HS-27A (cell line): ENCODE measurements at regions not wholly inside any gene's neighbourhood (a gene's known extent, or its start where the extent isn't known, plus 50 kb on each side); places are given as distances from the start of the nearest gene placed in this dataset.

Experiments used
- DNase-seq: peaks from one replicate; pipeline ENCODE4 v3.0.0-alpha.2; 2012; ENCODE audit warnings: low read depth, missing footprints

DNA sequence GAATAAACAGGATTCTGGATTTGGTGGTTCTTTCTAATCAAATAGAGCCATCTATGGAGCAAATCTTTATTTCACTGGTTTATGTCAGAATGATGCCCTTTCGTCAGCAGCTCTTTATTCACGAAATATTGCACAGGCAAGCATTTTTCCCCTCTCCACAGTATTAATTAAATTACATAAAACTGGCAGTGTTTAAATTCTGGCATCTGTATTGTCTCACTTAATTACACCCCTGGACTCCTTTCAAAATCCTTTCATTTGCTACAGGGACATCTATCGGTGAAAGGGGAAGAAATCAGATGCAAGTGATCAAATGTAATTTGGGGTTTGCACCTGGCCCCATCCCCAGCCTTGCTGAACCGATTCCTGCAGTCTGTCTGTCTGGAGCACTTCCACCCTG, 801.9 kb downstream of the QKI start:
- no peak for DNase-seq

DNA sequence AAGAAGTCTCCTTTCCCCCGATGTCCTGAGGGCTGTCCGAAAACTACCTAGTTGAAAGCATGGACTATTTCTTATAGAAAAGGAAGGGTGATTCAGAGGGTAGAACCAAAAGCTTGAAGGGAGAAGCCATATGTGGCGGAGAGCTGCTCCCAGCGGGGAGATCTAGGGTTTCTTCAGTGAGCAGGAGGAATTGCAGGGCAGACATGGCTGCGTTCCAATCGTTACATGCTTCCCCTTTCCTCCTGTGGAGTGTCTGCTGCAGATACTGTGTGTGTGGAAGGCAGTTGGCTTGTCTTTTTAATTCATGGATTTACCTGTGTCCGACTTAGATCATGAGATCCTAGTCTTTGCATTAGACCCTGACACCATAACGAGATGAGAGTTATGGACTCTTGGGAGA, 799.5 kb downstream of the QKI start:
- no peak for DNase-seq

DNA sequence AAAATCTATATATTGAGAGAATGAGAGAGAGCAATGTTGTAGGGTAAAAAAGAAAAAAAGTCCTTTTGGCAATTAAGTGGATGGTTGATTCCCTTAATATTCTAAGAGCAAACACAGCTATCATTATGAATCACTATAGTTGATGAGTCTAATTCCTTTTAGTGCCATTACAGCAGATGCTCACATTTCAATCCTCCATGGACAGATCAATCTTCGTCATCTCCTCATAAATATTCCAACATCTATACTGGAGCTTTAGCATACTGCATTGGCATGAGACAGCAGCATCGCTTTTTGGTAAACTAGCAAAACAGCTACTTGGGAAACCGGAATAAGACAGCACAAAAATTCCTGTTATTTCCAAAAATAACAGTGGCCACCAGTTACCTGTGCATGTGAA, 796.7 kb downstream of the QKI start:
- DNase-seq: no peak

DNA sequence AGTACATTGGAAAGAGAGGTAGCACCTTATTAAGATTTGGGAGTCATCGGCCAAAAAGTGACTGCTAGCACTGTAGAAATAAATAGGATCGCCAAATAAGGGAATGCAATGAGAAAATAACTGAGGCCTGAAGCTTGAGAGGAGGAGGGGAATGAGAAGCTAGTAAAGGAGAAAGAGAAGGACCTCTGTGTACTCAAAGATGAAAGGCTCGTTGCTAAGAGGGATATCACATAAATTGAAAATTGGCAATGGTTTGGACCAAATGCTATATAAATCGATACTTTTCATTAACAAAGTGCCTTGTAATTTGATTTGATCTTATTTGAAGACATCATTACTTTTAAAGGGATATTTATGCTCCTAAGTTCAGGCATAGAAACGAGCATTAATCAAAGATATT, 796.3 kb downstream of the QKI start:
- no peak for DNase-seq

DNA sequence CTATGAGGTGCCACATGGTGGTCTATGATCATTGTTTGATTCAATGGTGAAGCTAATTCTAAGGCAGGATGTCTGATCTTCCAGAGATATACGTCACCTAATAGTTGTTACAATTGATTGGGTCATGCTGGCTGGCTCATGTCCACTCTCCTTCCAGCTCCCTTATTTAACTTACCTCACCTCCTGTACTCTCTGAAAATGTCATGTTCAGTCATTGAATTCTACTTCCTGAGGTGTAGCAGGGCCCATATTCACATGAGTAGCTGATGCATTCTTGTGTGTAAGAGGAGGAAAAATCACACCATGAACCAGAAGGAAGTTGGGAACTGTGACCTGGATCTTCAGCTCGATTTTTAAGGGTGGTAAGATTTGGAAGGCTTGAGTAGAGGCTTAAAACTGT, 795.8 kb downstream of the QKI start:
- DNase-seq: no peak

DNA sequence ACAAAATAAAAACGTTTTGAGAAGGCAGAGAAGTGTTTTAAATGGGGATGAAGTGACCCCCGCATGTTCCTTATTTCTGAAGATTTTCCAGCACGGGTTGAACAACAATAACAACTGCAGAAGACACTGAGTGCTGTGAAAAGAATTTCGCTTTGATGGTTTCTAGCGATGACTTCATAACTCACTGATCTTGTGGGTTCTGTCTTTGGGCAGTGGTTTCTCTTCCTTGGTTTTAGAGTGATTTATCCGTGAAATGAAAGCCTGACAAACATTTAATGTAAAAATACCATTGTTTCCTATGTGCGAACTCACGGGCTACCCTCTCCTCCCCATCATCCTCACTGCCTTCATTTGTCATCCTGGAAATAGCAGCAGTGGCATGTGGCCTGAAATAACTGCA, 793.9 kb downstream of the QKI start:
- DNase-seq: no peak

- DNase-seq: no peak
Measured at GRCh38 chr6:164206807-164207423, 792.4 kb downstream of the QKI start.

GRCh38 chr6:164200071-164200470, 785.6 kb downstream of the QKI start:
- no peak for DNase-seq

DNA sequence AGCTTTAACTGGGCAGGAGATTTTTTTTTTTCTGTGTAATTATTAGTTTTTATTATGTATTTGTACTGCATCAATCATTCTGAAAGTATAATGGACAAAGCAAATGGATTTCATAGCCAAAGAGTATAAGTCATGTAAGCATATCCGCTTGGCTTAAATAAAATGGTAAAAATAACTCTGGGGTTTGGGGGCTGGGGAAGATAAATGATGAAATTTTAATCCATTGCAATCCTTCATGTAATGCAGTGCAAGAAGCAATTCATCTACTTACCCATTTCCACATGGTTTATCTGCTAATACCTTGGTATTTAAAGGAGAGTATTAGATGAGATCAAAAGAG, 781.4 kb downstream of the QKI start:
- DNase-seq: no peak

DNA sequence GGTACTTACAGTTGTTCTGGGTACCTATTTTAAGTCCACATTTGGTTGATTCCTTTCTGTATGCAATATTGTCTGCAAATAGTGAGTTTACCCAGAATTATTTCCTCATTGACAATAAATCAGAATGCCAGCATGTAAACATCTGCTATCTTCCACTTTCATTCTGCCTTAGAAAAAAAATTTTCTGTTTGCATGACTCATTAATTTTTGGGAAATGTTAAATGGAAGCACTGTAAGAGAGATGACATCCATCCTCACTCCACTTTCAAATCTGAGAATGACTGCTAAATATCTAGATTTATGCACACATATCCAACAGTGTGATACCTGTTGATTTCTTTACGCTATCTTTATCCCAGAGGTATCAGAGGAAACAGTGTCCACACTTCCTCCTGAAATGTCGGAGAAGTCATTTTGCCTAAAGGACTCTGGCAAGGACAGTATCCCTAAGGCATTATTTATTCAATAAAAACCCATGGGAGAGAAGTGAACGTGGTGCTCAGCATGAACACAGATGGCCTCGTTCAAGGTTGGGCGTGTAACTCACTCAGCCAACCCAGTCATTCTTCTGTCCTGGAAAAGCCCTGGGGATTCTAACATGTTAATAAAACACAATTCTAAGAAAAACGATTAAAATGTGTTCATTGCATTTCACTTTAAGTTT, 780.9 kb downstream of the QKI start:
- DNase-seq: no peak

- no peak for DNase-seq
Measured at GRCh38 chr6:164188861-164189260, 774.3 kb downstream of the QKI start.

DNA sequence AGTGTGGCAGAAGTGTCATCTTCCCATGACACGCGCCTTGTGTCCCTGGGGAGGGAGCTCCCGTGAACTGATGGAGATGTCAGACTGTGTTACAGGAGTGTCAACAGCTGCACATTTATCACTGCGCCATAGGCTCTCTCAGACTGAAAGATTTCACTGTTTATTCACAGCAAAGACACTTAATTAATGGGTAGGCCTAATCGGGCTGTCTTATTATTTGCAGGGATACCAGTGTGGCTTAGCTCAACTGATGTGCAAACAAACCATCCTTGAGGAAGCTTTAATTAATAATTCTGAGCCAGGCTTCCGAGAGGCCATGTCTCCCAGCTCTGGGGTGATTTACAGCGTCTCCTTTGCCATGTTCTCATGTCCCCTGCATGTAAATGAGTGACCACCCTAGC, 771.0 kb downstream of the QKI start:
- no peak for DNase-seq

GRCh38 chr6:164184410-164184809, 769.9 kb downstream of the QKI start:
- DNase-seq: no peak

- no peak for DNase-seq
Measured at GRCh38 chr6:164183556-164184123, 769.1 kb downstream of the QKI start.

- DNase-seq: no peak
Measured at GRCh38 chr6:164178679-164179332, 764.3 kb downstream of the QKI start.

GRCh38 chr6:164169355-164169754, 754.8 kb downstream of the QKI start:
- no peak for DNase-seq

DNA sequence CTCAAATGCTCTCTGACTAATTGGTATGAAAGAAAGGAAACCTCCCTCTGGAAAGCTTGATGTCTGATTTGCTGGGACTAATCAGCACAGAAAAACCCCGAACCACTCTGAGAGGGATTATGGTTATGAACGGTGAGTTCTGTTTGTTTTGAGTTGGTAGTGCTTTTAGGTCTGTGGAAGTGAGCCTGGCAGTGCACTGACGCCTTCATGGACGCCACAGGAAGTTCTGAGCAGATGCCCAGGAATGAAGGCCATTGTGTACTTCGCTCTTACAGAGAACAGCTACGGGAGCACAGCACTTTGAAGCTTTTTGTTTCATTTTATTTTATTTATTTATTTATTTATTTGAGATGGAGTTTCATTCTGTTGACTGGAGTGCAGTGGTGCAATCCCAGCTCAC, 754.1 kb downstream of the QKI start:
- no peak for DNase-seq

DNA sequence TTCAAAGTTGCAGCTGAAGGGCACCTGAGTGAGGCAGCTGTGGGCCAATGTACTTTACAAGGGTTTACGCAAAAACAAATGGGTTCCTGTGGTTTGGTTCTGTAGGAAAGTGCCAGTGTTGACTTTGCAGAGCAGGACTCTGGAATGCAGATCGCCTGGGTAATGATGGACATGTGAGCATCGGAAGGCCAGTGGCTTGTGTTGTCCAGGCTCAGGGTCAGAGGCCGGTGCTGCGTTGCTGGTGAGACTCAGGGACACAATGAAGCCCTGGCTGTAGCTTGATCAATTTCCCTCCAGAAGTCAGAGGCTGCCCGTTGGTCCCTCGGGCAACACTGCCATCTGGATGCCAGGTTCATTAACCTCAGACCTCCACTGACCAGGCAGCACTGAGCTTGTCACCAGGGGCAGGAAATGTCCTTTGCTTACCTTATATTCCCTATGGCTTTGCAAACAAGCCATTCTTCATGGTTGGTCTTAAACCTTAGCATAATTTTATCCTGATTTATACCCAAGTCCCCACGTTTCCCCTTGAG, 753.4 kb downstream of the QKI start:
- no peak for DNase-seq

GRCh38 chr6:164166996-164167395, 752.5 kb downstream of the QKI start:
- no peak for DNase-seq

DNA sequence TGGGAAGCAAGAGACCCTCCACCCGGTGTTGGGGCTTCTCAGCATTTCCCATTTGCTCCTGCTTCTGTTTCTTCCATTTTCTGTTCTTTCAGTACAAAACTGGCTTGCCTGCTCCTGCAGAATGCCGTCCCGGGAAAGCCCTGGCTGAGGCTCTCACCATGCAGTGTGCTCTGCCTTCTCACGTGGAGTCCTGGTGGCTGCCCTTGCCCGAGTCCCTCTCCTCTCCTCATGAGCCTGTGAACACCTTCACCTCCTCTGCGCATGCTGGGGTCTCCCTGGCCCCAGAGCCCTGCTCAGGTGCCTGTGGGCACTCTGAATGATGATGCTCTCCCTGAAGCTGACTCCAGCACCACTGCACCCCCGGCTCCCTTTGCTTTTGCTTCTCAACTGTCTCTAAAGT, 752.0 kb downstream of the QKI start:
- DNase-seq: no peak

DNA sequence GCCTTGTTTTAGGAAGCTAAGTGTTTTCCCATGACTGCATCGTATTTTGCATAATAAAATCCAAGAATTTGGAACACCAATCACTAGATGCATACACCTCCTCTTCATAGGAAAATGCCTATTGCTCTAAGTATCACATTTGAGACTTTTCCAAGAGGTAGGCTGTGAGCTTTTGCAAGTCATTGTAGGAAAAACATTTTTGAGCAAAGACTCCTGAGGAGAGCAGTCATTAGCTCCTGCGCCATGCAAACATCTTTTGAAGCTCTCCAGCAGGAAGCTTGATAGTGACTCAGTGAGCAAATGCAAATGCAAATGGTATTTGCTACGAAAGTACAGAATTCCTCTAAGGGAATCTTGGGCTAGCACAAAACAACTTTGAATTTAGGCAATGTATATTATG, 750.4 kb downstream of the QKI start:
- no peak for DNase-seq

- no peak for DNase-seq
Measured at GRCh38 chr6:164163239-164163638, 748.7 kb downstream of the QKI start.

DNA sequence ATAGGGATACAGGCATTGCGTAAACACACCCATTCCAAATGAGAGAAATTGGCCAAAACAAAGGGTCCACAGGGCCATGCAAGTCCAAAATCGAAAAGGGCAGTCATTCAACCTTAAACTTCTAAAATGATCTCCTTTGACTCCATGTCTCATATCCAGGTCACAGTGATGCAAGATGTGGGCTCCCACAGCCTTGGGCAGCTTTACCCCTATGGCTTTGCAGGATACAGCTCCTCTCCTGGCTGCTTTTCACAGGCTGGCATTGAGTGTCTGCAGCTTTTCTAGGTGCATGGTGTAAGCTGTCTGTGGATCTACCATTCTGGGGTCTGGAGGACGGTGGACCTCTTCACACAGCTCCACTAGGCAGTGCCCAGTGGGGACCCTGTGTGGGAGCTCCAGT, 744.5 kb downstream of the QKI start:
- DNase-seq: no peak
